ENCODE measurements at regions not wholly inside any gene's neighbourhood (a gene's known extent, or its start where the extent isn't known, plus 50 kb on each side); places are given as distances from the start of the nearest gene placed in this dataset.
"Not testable (repeated sequence)": the region's sequence is repeated elsewhere in the genome, so short reads cannot be mapped to it uniquely, and the experiment has no call there.

DNA sequence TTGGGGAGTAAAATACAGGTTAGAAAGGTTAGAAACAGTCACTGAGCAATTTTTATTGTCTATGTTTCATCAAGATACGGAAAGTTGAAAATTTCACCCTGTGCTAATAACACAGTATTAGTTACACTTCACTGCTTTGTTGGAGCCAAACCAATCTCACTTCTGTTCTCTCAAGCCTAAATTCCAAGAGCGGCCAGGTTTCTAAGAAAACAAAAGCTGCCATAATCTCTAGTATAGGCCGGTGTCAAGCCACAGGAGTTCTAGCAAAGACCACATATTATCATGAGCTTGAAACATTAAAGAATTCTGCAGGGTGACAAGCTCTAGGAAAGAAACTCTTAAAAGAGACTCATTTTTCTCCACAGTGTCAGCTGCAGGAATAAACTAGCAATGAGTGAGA is 128.7 kb downstream of the TXNL1 start:
- DNase-seq (ENCODE audit: low read depth in 1 of 2, low spot score in 1 of 2) = no peak
- in situ Hi-C loops (cut with HindIII; ENCODE audit: low pct_unique_long_range_greater_than_20kb, low sequenced_read_pairs) = no loop called here
- TF ChIP-seq JUND (IDR thresholded peaks at IDR 0.05; ENCODE audit: low read depth) = no peak

DNA sequence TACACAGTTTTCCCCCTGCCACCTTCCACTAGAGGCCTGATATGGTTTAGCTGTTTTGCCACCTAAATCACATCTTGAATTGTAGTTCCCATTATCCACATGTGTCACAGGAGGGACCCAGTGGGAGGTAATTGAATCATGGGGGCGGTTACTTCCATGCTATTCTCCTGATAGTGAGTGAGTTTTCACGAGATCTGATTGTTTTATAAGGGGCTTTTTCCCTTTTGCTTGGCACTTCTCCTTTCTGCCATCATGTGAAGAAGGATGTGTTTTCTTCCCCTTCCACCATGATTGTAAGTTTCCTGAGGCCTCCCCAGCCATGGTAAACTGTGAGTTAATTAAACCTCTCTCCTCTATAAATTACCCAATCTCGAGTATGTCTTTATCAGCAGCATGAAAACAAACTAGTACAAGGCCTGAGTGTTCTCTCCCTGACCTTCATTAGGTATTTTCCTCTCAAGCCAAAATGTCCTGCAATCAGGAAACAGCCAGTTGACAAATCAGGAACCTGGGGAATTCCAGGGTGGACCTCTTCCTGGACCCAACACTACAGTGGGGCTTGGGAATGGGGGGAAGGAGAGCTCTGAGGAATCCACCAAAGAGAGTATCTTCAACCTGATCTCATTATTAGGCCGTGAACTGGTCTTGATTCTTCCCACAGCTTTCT is 129.9 kb downstream of the TXNL1 start:
- no peak for TF ChIP-seq JUND (IDR thresholded peaks at IDR 0.05; ENCODE audit: low read depth)
- in situ Hi-C loops (cut with HindIII; ENCODE audit: low pct_unique_long_range_greater_than_20kb, low sequenced_read_pairs) = no loop called here
- no peak for DNase-seq (ENCODE audit: low read depth in 1 of 2, low spot score in 1 of 2)

DNA sequence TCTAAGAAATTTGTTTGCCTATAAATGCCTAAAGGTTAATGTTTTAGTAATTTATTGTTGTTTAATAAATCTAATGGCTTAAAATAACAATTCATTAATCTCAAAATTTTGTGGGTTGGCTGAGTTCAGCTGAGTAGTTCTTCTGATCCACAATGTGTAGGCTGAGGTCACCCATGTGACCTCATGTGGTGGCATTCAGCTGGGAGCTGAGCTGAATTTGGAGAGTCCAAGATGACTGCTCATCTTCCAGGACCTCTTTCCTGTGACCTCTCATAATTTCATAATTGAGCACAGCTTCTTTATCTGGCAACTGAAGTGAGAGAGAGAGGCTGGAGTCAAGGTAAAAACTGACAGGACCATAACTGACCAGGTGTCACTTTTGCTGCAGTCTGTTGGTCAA is 132.4 kb downstream of the TXNL1 start:
- no peak for DNase-seq (ENCODE audit: low read depth in 1 of 2, low spot score in 1 of 2)
- no peak for TF ChIP-seq JUND (IDR thresholded peaks at IDR 0.05; ENCODE audit: low read depth)
- in situ Hi-C loops (cut with HindIII; ENCODE audit: low pct_unique_long_range_greater_than_20kb, low sequenced_read_pairs) = no loop called here

DNA sequence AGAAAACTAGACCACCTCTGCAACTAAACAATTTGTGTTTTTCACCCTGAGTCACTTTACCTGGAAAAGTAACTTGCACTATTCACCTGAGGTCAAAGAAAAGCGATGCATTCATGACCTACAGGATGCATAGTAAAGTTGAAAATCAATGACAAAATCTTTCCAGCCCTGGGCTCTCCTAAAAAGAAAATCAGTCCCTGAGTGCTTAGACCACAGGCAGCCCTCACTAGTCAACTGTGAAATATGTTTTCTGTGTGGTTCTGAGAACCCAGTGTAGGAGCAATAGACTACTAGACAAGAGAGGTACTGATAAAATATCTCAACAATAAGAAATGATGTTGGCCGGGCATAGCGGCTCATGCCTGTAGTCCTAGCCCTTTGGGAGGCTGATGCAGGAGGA is 133.1 kb downstream of the TXNL1 start:
- no peak for DNase-seq (ENCODE audit: low read depth in 1 of 2, low spot score in 1 of 2)
- no peak for TF ChIP-seq JUND (IDR thresholded peaks at IDR 0.05; ENCODE audit: low read depth)
- in situ Hi-C loops (cut with HindIII; ENCODE audit: low pct_unique_long_range_greater_than_20kb, low sequenced_read_pairs) = no loop called here

DNA sequence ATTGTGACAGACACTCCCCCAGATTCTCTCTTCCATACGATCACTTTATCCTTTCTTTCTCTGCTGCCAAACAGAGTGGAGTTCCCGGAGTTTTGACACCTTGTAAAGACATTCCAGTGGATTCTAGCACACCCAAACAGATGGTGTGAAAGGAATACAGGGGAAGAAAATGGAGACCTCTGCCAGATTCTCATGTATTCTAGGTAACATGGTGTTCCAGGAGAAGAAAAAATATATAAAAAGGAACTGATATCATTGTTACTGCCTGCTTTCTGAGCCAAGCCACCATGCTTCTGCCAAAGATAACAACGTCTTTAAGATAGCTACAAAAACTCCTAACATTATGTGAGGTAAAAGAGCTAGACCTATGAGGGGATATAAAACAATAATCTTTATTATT is 136.5 kb downstream of the TXNL1 start:
- DNase-seq (ENCODE audit: low read depth in 1 of 2, low spot score in 1 of 2) = no peak

DNA sequence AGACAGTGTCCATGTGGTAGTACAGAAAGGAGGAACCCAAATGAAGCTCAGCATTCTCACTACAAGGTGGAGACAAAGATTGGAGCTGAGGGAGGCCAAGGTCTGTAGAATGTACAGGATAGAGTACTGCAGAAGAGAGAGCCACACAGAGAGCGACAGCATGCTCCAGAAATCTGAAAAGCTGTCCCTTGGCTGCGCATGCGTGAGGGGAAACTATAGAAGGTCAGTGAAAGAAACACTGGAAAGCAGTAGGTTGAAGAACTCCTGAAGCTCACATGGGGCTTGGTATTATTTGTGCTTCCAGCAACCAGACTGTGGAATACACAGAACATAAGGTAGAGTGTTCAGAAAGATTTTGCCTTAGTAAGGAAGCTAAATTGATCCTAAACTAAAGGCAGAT is 142.5 kb downstream of the TXNL1 start:
- TF ChIP-seq JUND (IDR thresholded peaks at IDR 0.05; ENCODE audit: low read depth) = no peak
- in situ Hi-C loops (cut with HindIII; ENCODE audit: low pct_unique_long_range_greater_than_20kb, low sequenced_read_pairs) = no loop called here

More for the DNA sequence above, 136.5 kb downstream of the TXNL1 start:
- in situ Hi-C loops (cut with HindIII; ENCODE audit: low pct_unique_long_range_greater_than_20kb, low sequenced_read_pairs) = no loop called here
- no peak for TF ChIP-seq JUND (IDR thresholded peaks at IDR 0.05; ENCODE audit: low read depth)

DNA sequence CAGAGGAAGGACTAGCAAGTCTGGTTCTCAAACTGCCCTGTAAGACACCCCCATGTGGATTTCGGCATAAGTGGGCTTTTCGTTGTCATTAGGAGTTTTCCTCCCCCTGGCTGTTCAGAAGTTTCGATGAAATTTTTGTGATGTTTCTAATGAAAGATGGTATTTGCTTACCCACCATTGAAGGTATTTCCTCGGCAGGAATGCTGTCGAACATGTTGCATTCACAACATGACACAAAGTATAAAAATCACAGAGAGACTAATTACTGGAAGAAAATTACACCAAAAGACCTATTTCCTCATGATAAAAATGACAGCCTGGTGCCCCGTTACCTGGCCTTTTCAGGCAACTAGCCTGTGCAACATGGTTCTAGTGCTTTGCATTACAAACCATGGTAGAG is 144.9 kb downstream of the TXNL1 start:
- no peak for DNase-seq (ENCODE audit: low read depth in 1 of 2, low spot score in 1 of 2)
- no peak for TF ChIP-seq JUND (IDR thresholded peaks at IDR 0.05; ENCODE audit: low read depth)
- in situ Hi-C loops (cut with HindIII; ENCODE audit: low pct_unique_long_range_greater_than_20kb, low sequenced_read_pairs) = no loop called here

More for the DNA sequence above, 142.5 kb downstream of the TXNL1 start:
- DNase-seq (ENCODE audit: low read depth in 1 of 2, low spot score in 1 of 2) = peak in 1 of 2 experiments; percentile 6

DNA sequence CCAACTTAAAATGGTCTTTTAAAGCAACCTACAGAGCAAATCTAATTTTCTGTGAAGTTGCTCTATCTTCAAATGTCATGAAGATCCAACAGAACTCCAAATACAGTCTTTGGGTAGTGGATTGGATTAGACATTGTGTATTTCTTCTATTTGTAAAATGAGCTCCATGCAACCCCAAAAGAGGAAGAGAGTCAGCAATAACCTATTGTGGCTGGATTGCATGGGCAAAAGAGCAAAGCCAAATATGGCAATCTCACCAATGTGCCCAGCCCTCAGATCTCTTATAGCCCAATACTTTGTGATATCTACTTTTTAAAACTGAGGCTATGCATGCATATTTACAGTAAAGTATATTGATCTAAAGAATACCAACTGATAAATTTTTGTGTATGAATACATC is 146.3 kb downstream of the TXNL1 start:
- DNase-seq (ENCODE audit: low read depth in 1 of 2, low spot score in 1 of 2) = no peak
- TF ChIP-seq JUND (IDR thresholded peaks at IDR 0.05; ENCODE audit: low read depth) = no peak
- in situ Hi-C loops (cut with HindIII; ENCODE audit: low pct_unique_long_range_greater_than_20kb, low sequenced_read_pairs) = no loop called here

DNA sequence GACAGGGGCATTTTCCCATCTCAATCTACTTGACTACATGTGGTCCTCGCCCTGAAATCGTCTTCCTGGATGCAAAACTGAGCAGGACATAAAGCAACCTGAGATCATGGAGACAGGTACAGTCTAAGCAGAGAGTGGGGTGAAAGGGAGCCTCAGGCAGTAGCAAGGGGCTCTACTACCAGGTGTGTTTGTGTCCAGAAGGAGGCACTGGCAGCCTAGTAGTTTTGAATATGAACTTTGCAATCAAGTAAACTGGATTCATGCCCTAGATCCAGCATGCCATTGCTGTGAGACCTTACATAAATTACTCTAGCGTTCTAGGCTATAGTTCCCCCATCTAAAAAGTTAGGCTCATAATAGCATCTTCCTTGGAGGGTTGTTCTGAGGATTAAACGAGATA is 147.4 kb downstream of the TXNL1 start:
- in situ Hi-C loops (cut with HindIII; ENCODE audit: low pct_unique_long_range_greater_than_20kb, low sequenced_read_pairs) = no loop called here
- TF ChIP-seq JUND (IDR thresholded peaks at IDR 0.05; ENCODE audit: low read depth) = no peak
- no peak for DNase-seq (ENCODE audit: low read depth in 1 of 2, low spot score in 1 of 2)

DNA sequence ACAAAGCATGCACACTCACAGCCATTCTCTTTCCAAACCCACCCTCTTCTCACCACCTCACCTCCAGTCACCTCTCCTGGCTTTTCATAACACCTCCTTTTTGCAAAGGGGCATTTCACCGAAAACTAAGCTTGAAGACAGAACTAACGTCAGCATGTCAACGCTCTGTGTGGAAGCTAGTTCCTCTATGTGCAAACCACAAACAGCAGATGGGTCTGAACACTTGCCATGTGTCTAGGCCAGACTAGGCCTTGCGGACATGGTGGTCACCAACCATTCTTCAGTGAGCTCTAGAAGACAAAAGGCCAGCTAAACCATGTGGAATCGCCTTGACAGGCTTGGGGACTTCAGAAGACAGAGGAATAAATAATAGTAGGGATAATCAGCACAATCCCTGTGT is 148.5 kb downstream of the TXNL1 start:
- no peak for TF ChIP-seq JUND (IDR thresholded peaks at IDR 0.05; ENCODE audit: low read depth)
- in situ Hi-C loops (cut with HindIII; ENCODE audit: low pct_unique_long_range_greater_than_20kb, low sequenced_read_pairs) = no loop called here
- DNase-seq (ENCODE audit: low read depth in 1 of 2, low spot score in 1 of 2) = no peak

DNA sequence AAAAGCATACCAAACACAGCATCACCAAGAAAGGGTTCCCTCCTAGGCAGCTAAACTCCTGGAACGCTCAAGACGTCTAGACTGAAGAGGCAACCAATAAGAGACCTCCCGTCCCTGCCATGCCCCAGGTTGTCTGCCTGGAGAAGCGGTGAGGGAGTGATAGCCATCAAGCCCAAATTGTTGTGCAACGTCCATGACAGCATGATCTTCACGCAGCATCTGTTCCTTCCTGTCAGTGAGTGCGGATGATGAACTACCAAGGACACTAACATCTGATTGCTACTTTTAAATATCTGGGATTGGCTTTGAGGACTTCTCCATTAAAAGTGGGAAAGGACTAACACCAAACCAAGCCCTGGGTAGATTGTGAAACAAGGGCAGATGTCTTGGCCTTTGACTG is 149.7 kb downstream of the TXNL1 start:
- no peak for TF ChIP-seq JUND (IDR thresholded peaks at IDR 0.05; ENCODE audit: low read depth)
- DNase-seq (ENCODE audit: low read depth in 1 of 2, low spot score in 1 of 2) = no peak
- in situ Hi-C loops (cut with HindIII; ENCODE audit: low pct_unique_long_range_greater_than_20kb, low sequenced_read_pairs) = no loop called here

DNA sequence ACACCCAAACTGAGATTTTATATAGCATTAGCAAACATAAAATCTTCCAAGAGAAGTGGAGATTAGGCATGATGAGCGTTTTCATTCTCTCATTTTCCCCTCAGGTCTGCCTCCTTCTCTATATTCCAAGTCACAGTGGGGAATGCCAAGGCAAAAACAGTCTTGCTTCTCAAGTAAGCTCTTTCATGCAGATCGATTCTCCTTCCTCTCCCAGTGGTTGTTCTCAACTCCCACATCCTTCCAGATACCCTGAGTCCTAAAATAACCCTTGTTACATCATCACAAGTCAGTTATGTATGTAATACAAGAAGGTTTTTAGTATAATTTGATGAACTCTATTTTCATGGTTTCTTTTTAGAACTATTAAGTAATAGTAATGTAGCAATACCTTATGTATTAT is 150.6 kb downstream of the TXNL1 start:
- in situ Hi-C loops (cut with HindIII; ENCODE audit: low pct_unique_long_range_greater_than_20kb, low sequenced_read_pairs) = no loop called here
- TF ChIP-seq JUND (IDR thresholded peaks at IDR 0.05; ENCODE audit: low read depth) = no peak
- no peak for DNase-seq (ENCODE audit: low read depth in 1 of 2, low spot score in 1 of 2)

DNA sequence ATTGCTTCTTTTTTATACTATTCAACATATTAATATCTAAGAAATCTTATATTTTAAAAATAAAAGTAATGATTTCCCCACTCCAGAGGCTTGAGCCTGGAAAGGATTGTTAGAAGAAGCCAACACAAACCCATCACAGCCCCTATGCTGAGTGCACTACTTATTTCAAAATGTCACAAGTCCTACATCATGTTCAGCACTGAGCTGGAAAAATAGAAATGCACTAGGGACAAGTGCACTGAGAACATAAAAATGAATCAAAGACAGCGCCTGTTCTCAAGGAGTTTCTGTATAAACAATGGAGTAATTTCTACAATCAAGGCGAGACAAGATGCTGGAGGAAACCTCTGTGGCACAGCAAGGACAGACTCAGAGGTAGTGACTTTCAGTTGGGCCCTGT is 155.0 kb downstream of the TXNL1 start:
- in situ Hi-C loops (cut with HindIII; ENCODE audit: low pct_unique_long_range_greater_than_20kb, low sequenced_read_pairs) = no loop called here
- DNase-seq (ENCODE audit: low read depth in 1 of 2, low spot score in 1 of 2) = no peak
- TF ChIP-seq JUND (IDR thresholded peaks at IDR 0.05; ENCODE audit: low read depth) = no peak

DNA sequence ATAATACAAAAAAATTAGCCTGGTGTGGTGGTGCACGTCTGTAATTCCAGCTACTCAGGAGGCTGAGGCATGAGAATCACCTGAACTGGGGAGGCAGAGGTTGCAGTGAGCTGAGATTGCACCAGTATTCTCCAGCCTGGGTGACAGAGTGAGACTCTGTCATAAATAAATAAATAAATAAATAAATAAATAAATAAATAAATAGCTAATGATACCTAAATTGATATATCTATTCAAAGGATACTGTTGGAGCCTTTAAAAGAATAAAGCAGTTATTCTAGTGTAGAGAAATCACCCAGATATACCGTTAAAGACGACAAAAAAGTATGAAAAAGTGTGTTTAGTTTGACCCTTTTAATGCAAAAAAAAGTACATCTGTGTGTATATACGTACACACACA is 155.6 kb downstream of the TXNL1 start:
- in situ Hi-C loops (cut with HindIII; ENCODE audit: low pct_unique_long_range_greater_than_20kb, low sequenced_read_pairs); DNase-seq (ENCODE audit: low read depth in 1 of 2, low spot score in 1 of 2): not testable (repeated sequence)
